ENCODE measurements at regions not wholly inside any gene's neighbourhood (a gene's known extent, or its start where the extent isn't known, plus 50 kb on each side); places are given as distances from the start of the nearest gene placed in this dataset.

DNA sequence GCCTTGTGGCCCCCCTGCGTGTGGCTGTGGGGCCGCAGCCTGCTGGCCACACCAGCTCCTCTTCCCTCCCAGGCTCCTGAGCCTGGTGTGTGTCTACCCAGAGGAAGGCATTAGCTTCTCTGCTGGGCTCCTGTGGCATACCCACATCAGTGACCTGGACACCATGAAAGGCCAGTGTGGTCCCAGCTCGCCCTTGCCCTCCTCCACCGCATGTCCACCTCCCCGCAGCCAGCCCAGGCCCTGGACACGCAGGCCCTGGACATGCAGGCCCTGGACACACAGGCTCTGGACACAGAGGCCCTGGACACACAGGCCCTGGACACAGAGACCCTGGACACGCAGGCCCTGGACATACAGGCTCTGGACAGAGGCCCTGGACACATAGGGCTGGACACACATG lies 153.4 kb upstream of the PPP1R26 start:
- TF ChIP-seq, protein P1, sequence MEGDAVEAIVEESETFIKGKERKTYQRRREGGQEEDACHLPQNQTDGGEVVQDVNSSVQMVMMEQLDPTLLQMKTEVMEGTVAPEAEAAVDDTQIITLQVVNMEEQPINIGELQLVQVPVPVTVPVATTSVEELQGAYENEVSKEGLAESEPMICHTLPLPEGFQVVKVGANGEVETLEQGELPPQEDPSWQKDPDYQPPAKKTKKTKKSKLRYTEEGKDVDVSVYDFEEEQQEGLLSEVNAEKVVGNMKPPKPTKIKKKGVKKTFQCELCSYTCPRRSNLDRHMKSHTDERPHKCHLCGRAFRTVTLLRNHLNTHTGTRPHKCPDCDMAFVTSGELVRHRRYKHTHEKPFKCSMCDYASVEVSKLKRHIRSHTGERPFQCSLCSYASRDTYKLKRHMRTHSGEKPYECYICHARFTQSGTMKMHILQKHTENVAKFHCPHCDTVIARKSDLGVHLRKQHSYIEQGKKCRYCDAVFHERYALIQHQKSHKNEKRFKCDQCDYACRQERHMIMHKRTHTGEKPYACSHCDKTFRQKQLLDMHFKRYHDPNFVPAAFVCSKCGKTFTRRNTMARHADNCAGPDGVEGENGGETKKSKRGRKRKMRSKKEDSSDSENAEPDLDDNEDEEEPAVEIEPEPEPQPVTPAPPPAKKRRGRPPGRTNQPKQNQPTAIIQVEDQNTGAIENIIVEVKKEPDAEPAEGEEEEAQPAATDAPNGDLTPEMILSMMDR (IDR thresholded peaks at IDR 0.05; ENCODE audit: insufficient read depth, low read length, poor library complexity, severe bottlenecking): no peak
- no peak for TF ChIP-seq EZH2phosphoT487 (conservative IDR thresholded peaks at IDR 0.05; ENCODE audit: low read length)
